GM12878 (cell line): ENCODE measurements at regions not wholly inside any gene's neighbourhood (a gene's known extent, or its start where the extent isn't known, plus 50 kb on each side); places are given as distances from the start of the nearest gene placed in this dataset.

Source experiments
- ATAC-seq: fragments of 200-7000 bp; cut with Tn5 transposase; 3 replicates; pipeline ENCODE4 v1.9.1; 2020; ENCODE audit warnings: mild to moderate bottlenecking, moderate library complexity
- BruUV-seq: library from RNA; stranded (reverse); fragments of 400-500 nt; replicated peaks from 2 replicates; lab custom pipeline; 2021; lab: Mats Ljungman, UMichigan
- CTCF ChIA-PET: fragments of 300-600 bp; sonication (Branson Sonifier 250); formaldehyde crosslinking; extraction: SDS; loops from one replicate; lab custom pipeline; 2021; ENCODE audit warnings: inconsistent platforms; lab: Yijun Ruan, JAX
- POLR2A ChIA-PET: fragments of 350-600 bp; formaldehyde crosslinking; extraction: SDS; loops from one replicate; lab custom pipeline; 2021; ENCODE audit warnings: inconsistent platforms; lab: Charles Lee
- RAD21 ChIA-PET: fragments of 300-600 bp; sonication (Branson Sonifier 250); formaldehyde crosslinking; loops from one replicate; lab custom pipeline; 2023; ENCODE audit warnings: antibody characterized with exemption; ENCODE audit not compliant: unreplicated experiment; lab: Charles Lee
- SMC1A ChIA-PET: fragments of 300-600 bp; sonication (Branson Sonifier 250); formaldehyde crosslinking; loops from one replicate; lab custom pipeline; 2023; ENCODE audit not compliant: unreplicated experiment, uncharacterized antibody; lab: Charles Lee
- DNase-seq: peaks from one replicate; pipeline ENCODE4 v3.0.0-alpha.2; 2011; ENCODE audit warnings: low read depth, low spot score
- FAIRE-seq: peaks from 3 replicates; lab custom pipeline; 2011; peaks lifted over from hg19 to GRCh38; lab: Jason Lieb, UNC
- H2AFZ ChIP-seq: 2 replicates; pipeline ENCODE4 v1.6.0; 2011; ENCODE audit warnings: low read depth, low read length, control low read depth; ENCODE audit not compliant: control insufficient read depth
- H3K27ac ChIP-seq: 2 replicates; pipeline ENCODE4 v1.5.1; 2011; ENCODE audit warnings: control low read depth; ENCODE audit not compliant: control insufficient read depth, insufficient read depth
- H3K27me3 ChIP-seq, 2 experiments: replicated peaks in 1 of 2; 2 replicates each; pipeline versions ENCODE4 v1.6.0 to v1.6.1; 2011; ENCODE audit warnings: low read length in 1 of 2; ENCODE audit not compliant: control insufficient read depth in 2 of 2, insufficient read depth in 2 of 2
- H3K36me3 ChIP-seq, 2 experiments: 2 replicates each; pipeline ENCODE4 v1.5.1; 2011; ENCODE audit warnings: low read length in 1 of 2; ENCODE audit not compliant: control insufficient read depth in 2 of 2, insufficient read depth in 2 of 2
- H3K4me1 ChIP-seq: 2 replicates; pipeline ENCODE4 v1.6.1; 2011; ENCODE audit warnings: mild to moderate bottlenecking, low read length, moderate library complexity, mixed read lengths; ENCODE audit not compliant: control insufficient read depth, insufficient read depth
- H3K4me2 ChIP-seq: 2 replicates; pipeline ENCODE4 v1.6.0; 2011; ENCODE audit warnings: control low read depth; ENCODE audit not compliant: control insufficient read depth, insufficient read depth
- H3K4me3 ChIP-seq: fragments of 200-600 bp; sonication (generic); 2 replicates; pipeline ENCODE4 v1.5.1; 2016
- H3K79me2 ChIP-seq: 2 replicates; pipeline ENCODE4 v1.6.0; 2011; ENCODE audit warnings: low read length; ENCODE audit not compliant: control insufficient read depth, insufficient read depth
- H3K9ac ChIP-seq: 2 replicates; pipeline ENCODE4 v1.8.0; 2011; ENCODE audit warnings: low read length, control low read depth, mixed read lengths; ENCODE audit not compliant: control insufficient read depth, insufficient read depth
- H3K9me3 ChIP-seq: replicated peaks from 3 replicates; pipeline ENCODE4 v1.5.1; 2011; ENCODE audit warnings: mild to moderate bottlenecking, low read length; ENCODE audit not compliant: control insufficient read depth, insufficient read depth
- H4K20me1 ChIP-seq: 2 replicates; pipeline ENCODE4 v1.6.0; 2011; ENCODE audit not compliant: control insufficient read depth, insufficient read depth
- BCL11A ChIP-seq: IDR thresholded peaks from 2 replicates; pipeline ENCODE4 v1.6.1; 2011; ENCODE audit warnings: low read depth, low read length
- CHD1 ChIP-seq: IDR thresholded peaks from 2 replicates; pipeline ENCODE4 v1.6.1; 2012; ENCODE audit warnings: low read depth, low read length, improper control_type of control experiment
- CHD2 ChIP-seq: IDR thresholded peaks from 2 replicates; pipeline ENCODE4 v1.6.1; 2011; ENCODE audit warnings: low read depth, low read length, improper control_type of control experiment, borderline replicate concordance
- EGR1 ChIP-seq, 2 experiments: IDR thresholded peaks; 1 replicate in 1 of 2; 2 replicates in 1 of 2; pipeline ENCODE4 v1.6.1; 2011 to 2012; ENCODE audit warnings: low read depth in 2 of 2, low read length in 2 of 2, borderline replicate concordance in 1 of 2, mild to moderate bottlenecking in 1 of 2, moderate library complexity in 1 of 2
- MTA3 ChIP-seq: IDR thresholded peaks from 2 replicates; pipeline ENCODE4 v1.6.1; 2012; ENCODE audit warnings: low read length, inconsistent platforms, borderline replicate concordance
- PAX8 ChIP-seq: fragments of 450-650 bp; IDR thresholded peaks from 2 replicates; pipeline ENCODE4 v1.6.1; 2017; ENCODE audit warnings: mild to moderate bottlenecking, moderate library complexity
- POLR2AphosphoS2 ChIP-seq: IDR thresholded peaks from 2 replicates; pipeline ENCODE4 v1.6.1; 2011; ENCODE audit warnings: low read depth, mild to moderate bottlenecking, low read length, improper control_type of control experiment, moderate library complexity
- POU2F2 ChIP-seq: IDR thresholded peaks from 3 replicates; pipeline ENCODE4 v1.6.1; 2011; ENCODE audit warnings: low read depth, mild to moderate bottlenecking, low read length, borderline replicate concordance
- RAD21 ChIP-seq: IDR thresholded peaks from 2 replicates; pipeline ENCODE4 v1.6.1; 2011; ENCODE audit warnings: mild to moderate bottlenecking, low read depth, low read length, moderate library complexity; ENCODE audit not compliant: insufficient read depth
- SPI1 ChIP-seq: IDR thresholded peaks from 2 replicates; pipeline ENCODE4 v1.6.1; 2011; ENCODE audit warnings: low read depth, mild to moderate bottlenecking, low read length, moderate library complexity, borderline replicate concordance; ENCODE audit not compliant: insufficient read depth
- STAT3 ChIP-seq: IDR thresholded peaks from 2 replicates; pipeline ENCODE4 v1.6.1; 2011; ENCODE audit warnings: low read depth, low read length, improper control_type of control experiment
- TCF3 ChIP-seq: IDR thresholded peaks from 2 replicates; pipeline ENCODE4 v1.6.1; 2012; ENCODE audit warnings: low read depth, mild to moderate bottlenecking, low read length, borderline replicate concordance; ENCODE audit not compliant: insufficient read depth
- TCF7 ChIP-seq: IDR thresholded peaks from 2 replicates; pipeline ENCODE4 v1.6.1; 2014; ENCODE audit warnings: antibody characterized with exemption, borderline replicate concordance
- YBX1 ChIP-seq: fragments of 450-650 bp; IDR thresholded peaks from 2 replicates; pipeline ENCODE4 v1.6.1; 2016; ENCODE audit warnings: antibody characterized with exemption
- ZNF207 ChIP-seq: fragments of 450-650 bp; IDR thresholded peaks from 2 replicates; pipeline ENCODE4 v1.6.1; 2014; ENCODE audit warnings: antibody characterized with exemption, mild to moderate bottlenecking, borderline replicate concordance
- WGBS: methylation state at CpG from one replicate; pipeline ENCODE4 v1.1.6; 2016; ENCODE audit warnings: low lambda C conversion rate; ENCODE audit not compliant: insufficient replicate concordance, insufficient coverage; ENCODE audit errors: missing lambda C conversion rate; 5-methylcytosine and 5-hydroxymethylcytosine counted together
- in situ Hi-C: fragments of 300-500 bp; cut with MboI; formaldehyde crosslinking; loops from 9 replicates; pipeline ENCODE4 v1.14.3; 2018; ENCODE audit warnings: mixed read lengths
- intact Hi-C: fragments of 100-400 bp; cut with micrococcal nuclease; formaldehyde crosslinking; loops from one replicate; pipeline ENCODE4 v1.14.2; 2022; ENCODE audit not compliant: unreplicated experiment
- TF ChIP-seq, protein P1 (sequence below): fragments of 450-650 bp; IDR thresholded peaks from 2 replicates; pipeline ENCODE4 v1.6.1; 2018; ENCODE audit warnings: borderline replicate concordance, mild to moderate bottlenecking; ENCODE audit not compliant: partially characterized antibody

DNA sequence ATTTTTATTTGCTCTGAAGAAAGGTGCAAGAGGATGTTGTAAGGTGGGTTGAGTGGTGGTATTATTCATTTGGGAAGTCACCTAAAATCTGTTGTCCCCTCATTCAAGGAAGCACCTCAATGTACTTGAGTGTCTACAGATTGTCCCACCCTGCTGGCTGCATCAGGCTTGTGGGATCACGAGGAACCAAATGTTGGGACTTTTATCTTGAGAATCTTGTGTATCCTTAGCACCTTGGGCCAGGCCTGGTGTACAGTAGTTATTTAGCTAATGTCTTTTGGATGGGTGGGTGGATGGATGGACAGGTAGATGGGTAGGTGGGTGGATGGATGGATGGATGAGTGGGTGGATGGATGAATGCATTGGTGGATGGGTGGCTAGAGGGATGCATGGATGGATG lies 519.3 kb downstream of the BCL11B start:
- no peaks in the 10 kb centered on the region for H3K4me1 ChIP-seq
- RAD21 ChIA-PET = no interaction called here
- no TSS peak for BruUV-seq
- no peak for DNase-seq
- H2AFZ ChIP-seq = no peak overlapping the region
- no peak overlapping the region for H3K4me3 ChIP-seq
- H3K9ac ChIP-seq = no peak overlapping the region
- H3K4me2 ChIP-seq = no peak overlapping the region
- H3K79me2 ChIP-seq = no peaks in the 10 kb centered on the region
- no peaks in the 10 kb centered on the region for H4K20me1 ChIP-seq
- H3K36me3 ChIP-seq = no peaks in the 10 kb centered on the region
- intact Hi-C loops = no loop called here
- no peak overlapping the region for H3K27ac ChIP-seq
- SMC1A ChIA-PET = no interaction called here
- no peak for FAIRE-seq
- ATAC-seq = no peak
- TF ChIP-seq MTA3 = no peak
- TF ChIP-seq CHD2 = no peak
- no peak for TF ChIP-seq TCF7
- no peak for TF ChIP-seq BCL11A
- TF ChIP-seq POU2F2 = no peak
- no peak for TF ChIP-seq EGR1 (IDR thresholded peaks at IDR 0.05; ENCODE audit: borderline replicate concordance in 1 of 2, low read depth in 2 of 2, low read length in 2 of 2)
- TF ChIP-seq POLR2AphosphoS2 = no peak
- no peak for TF ChIP-seq PAX8
- no peak for TF ChIP-seq ZNF207
- TF ChIP-seq YBX1 = no peak
- TF ChIP-seq SPI1 = no peak
- TF ChIP-seq TCF3 = no peak
- no peak for TF ChIP-seq CHD1
- TF ChIP-seq RAD21 = no peak
- TF ChIP-seq, protein P1, sequence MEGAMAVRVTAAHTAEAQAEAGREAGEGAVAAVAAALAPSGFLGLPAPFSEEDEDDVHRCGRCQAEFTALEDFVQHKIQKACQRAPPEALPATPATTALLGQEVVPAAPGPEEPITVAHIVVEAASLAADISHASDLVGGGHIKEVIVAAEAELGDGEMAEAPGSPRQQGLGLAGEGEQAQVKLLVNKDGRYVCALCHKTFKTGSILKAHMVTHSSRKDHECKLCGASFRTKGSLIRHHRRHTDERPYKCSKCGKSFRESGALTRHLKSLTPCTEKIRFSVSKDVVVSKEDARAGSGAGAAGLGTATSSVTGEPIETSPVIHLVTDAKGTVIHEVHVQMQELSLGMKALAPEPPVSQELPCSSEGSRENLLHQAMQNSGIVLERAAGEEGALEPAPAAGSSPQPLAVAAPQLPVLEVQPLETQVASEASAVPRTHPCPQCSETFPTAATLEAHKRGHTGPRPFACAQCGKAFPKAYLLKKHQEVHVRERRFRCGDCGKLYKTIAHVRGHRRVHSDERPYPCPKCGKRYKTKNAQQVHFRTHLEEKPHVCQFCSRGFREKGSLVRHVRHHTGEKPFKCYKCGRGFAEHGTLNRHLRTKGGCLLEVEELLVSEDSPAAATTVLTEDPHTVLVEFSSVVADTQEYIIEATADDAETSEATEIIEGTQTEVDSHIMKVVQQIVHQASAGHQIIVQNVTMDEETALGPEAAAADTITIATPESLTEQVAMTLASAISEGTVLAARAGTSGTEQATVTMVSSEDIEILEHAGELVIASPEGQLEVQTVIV = no peak
- no peak for TF ChIP-seq STAT3
- 0% methylated on average over 1 of the region's 1 CpG for WGBS
- CTCF ChIA-PET = no interaction called here
- no peaks in the 10 kb centered on the region for H3K27me3 ChIP-seq
- in situ Hi-C loops = no loop called here
- POLR2A ChIA-PET = no interaction called here
- no peaks in the 10 kb centered on the region for H3K9me3 ChIP-seq
